Naive thymus-derived CD4-positive, alpha-beta T cell (primary cell): ENCODE measurements at regions not wholly inside any gene's neighbourhood (a gene's known extent, or its start where the extent isn't known, plus 50 kb on each side); places are given as distances from the start of the nearest gene placed in this dataset.

Experiments
- ATAC-seq: fragments of 150-1000 bp; cut with Tn5 transposase; 2 replicates; pipeline ENCODE4 v1.10.0; 2021; ENCODE audit warnings: mild to moderate bottlenecking, moderate library complexity
- CTCF ChIA-PET: fragments of 350-600 bp; sonication (Branson Sonifier 250); formaldehyde crosslinking; loops from one replicate; lab custom pipeline; 2021; ENCODE audit warnings: antibody characterized with exemption; lab: Charles Lee
- POLR2A ChIA-PET: fragments of 350-600 bp; sonication (Branson Sonifier 250); formaldehyde crosslinking; loops from one replicate; lab custom pipeline; 2021; ENCODE audit warnings: antibody characterized with exemption, inconsistent platforms; lab: Charles Lee
- DNase-seq, 9 donors: peaks; one replicate each; pipeline versions ENCODE4 v3.0.0 to v3.0.0-alpha.2; 2020 to 2022; ENCODE audit warnings: mixed read lengths in 1 of 9
- H3K27ac ChIP-seq: one replicate; pipeline ENCODE4 v1.7.0; 2013; ENCODE audit warnings: mild to moderate bottlenecking, low read depth, low read length, moderate library complexity
- H3K27me3 ChIP-seq, 2 donors: one replicate each; pipeline ENCODE4 v1.7.0; 2013; ENCODE audit warnings: low read length in 2 of 2, mild to moderate bottlenecking in 2 of 2, moderate library complexity in 2 of 2; ENCODE audit not compliant: control insufficient read depth in 2 of 2, insufficient read depth in 2 of 2
- H3K36me3 ChIP-seq, 3 experiments: 1 replicate in 2 of 3; 2 replicates in 1 of 3; pipeline ENCODE4 v1.7.0; 2013; ENCODE audit warnings: low read length in 3 of 3, mild to moderate bottlenecking in 3 of 3, moderate library complexity in 1 of 3; ENCODE audit not compliant: insufficient read depth in 3 of 3, control insufficient read depth in 2 of 3
- H3K4me1 ChIP-seq, 2 donors: one replicate each; pipeline ENCODE4 v1.7.0; 2013; ENCODE audit warnings: low read length in 2 of 2, mild to moderate bottlenecking in 2 of 2, moderate library complexity in 1 of 2; ENCODE audit not compliant: control insufficient read depth in 2 of 2, insufficient read depth in 2 of 2
- H3K4me3 ChIP-seq: 2 replicates; pipeline ENCODE4 v1.7.0; 2013; ENCODE audit warnings: mild to moderate bottlenecking, low read length
- H3K9me3 ChIP-seq, 3 experiments: 1 replicate in 2 of 3; 2 replicates in 1 of 3; pipeline ENCODE4 v1.7.0; 2013; ENCODE audit warnings: low read length in 3 of 3; ENCODE audit not compliant: control insufficient read depth in 2 of 3
- H3K27ac Mint-ChIP-seq, 9 donors: one replicate each; pipeline ENCODE4 v1.8.0; 2020 to 2022; ENCODE audit warnings: mixed read lengths in 9 of 9, mild to moderate bottlenecking in 8 of 9, moderate library complexity in 5 of 9, inconsistent platforms in 2 of 9
- H3K27me3 Mint-ChIP-seq, 5 donors: one replicate each; pipeline ENCODE4 v1.8.0; 2021 to 2022; ENCODE audit warnings: mixed read lengths in 5 of 5, mild to moderate bottlenecking in 1 of 5
- H3K36me3 Mint-ChIP-seq, 5 donors: one replicate each; pipeline ENCODE4 v1.8.0; 2020 to 2022; ENCODE audit warnings: mixed read lengths in 5 of 5, mild to moderate bottlenecking in 3 of 5, inconsistent platforms in 1 of 5
- H3K4me1 Mint-ChIP-seq, 7 donors: one replicate each; pipeline ENCODE4 v1.8.0; 2020 to 2022; ENCODE audit warnings: mixed read lengths in 7 of 7, mild to moderate bottlenecking in 3 of 7, inconsistent platforms in 1 of 7
- H3K4me3 Mint-ChIP-seq, 10 donors: one replicate each; pipeline ENCODE4 v1.8.0; 2020 to 2022; ENCODE audit warnings: mild to moderate bottlenecking in 10 of 10, mixed read lengths in 10 of 10, moderate library complexity in 6 of 10, inconsistent platforms in 2 of 10
- H3K9me3 Mint-ChIP-seq, 11 donors: one replicate each; pipeline ENCODE4 v1.8.0; 2020 to 2022; ENCODE audit warnings: mixed read lengths in 11 of 11, mild to moderate bottlenecking in 4 of 11, inconsistent platforms in 1 of 11, moderate library complexity in 1 of 11
- intact Hi-C, 2 donors: fragments of 100-400 bp; cut with micrococcal nuclease; formaldehyde crosslinking; loops; one replicate each; pipeline ENCODE4 v1.15.1; 2023

DNA sequence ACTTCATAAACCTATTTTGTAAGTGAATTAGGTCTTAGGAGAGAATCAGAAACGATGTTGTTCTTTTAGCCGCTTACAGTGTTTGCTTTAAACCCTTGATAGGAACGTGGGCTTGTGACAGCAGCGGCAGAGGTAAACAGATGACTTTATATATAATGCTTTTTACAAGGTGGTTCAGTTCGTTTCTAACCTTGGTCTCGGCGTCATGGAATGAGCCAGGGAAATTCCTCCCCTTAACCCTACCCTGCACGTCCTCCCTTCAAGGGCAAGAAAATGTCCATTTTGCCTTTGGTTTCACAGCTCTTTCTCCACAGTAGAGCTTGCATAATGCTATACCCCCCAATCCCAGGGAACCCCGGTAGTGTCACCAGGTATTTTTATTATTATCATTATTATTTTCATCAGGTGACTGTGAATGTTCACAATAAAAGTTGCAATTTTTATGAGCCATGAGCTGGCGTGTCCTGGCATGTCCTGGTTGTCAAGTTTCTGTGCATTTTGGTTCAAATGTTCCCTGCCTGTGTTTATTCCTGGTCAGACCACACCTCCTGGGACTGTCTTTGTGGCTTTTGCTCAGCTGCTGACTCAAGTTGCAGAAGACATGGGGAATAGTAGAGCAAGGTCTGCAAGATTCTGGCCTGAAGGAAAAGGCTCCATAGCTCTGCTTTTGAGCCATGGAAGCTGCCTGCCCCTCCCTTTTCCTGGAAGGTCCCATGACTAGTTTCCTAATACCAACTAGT lies 112.8 kb upstream of the BMP2 start:
- ATAC-seq, result no peak
- intact Hi-C loops, result no loop called here
- Histone ChIP-seq H3K36me3 (no peaks in the 10 kb centered on the region), H3K9me3 (no peaks in the 10 kb centered on the region), H3K27me3 (no peaks in the 10 kb centered on the region), H3K27ac (no peak overlapping the region), H3K4me3 (no peak overlapping the region), H3K4me1 (no peaks in the 10 kb centered on the region)
- H3K27me3 Mint-ChIP-seq, result no peaks in the 10 kb centered on the region
- H3K4me3 Mint-ChIP-seq, result no peak overlapping the region
- no peak overlapping the region for H3K27ac Mint-ChIP-seq
- ChIA-PET CTCF (no interaction called here), POLR2A (no interaction called here)
- no peaks in the 10 kb centered on the region for H3K4me1 Mint-ChIP-seq
- DNase-seq, result no peak
- peaks cover 0 to 19% (median 0%) of the 10 kb centered on the region in 11 donors for H3K9me3 Mint-ChIP-seq
- H3K36me3 Mint-ChIP-seq, result peaks cover 0 to 6% (median 0%) of the 10 kb centered on the region in 5 donors

DNA sequence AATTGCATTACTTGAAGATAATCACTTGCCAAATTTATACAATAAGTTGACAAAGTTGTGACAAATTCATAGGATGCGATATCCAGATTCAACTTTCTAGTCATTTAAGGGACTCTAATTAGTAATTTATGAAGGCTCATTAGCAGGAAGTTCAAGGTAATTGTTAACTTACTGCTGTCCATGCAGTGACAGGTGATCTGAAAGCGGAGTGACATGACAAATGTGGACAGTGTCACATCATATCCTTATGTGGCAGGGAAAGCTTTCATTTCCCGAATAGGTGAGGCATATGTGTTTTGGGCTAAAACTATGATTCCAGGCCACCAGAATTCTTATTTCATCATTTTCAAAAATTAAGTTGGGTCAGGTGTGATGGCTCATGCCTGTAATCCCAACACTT lies 115.9 kb upstream of the BMP2 start:
- no peak for ATAC-seq
- H3K4me1 ChIP-seq, result no peaks in the 10 kb centered on the region
- H3K4me1 Mint-ChIP-seq, result no peaks in the 10 kb centered on the region
- no peak overlapping the region for H3K4me3 Mint-ChIP-seq
- H3K27ac Mint-ChIP-seq, result no peak overlapping the region
- ChIA-PET POLR2A (no interaction called here), CTCF (no interaction called here)
- intact Hi-C loops, result no loop called here
- H3K36me3 Mint-ChIP-seq, result no peaks in the 10 kb centered on the region
- H3K27me3 ChIP-seq, result no peaks in the 10 kb centered on the region
- H3K27ac ChIP-seq, result no peak overlapping the region
- no peaks in the 10 kb centered on the region for H3K36me3 ChIP-seq
- H3K27me3 Mint-ChIP-seq, result no peaks in the 10 kb centered on the region
- DNase-seq, result no peak
- peaks cover 0 to 12% (median 4%) of the 10 kb centered on the region in 11 donors for H3K9me3 Mint-ChIP-seq
- peaks cover 0 to 2% (median 0%) of the 10 kb centered on the region in 3 experiments for H3K9me3 ChIP-seq
- no peak overlapping the region for H3K4me3 ChIP-seq

DNA sequence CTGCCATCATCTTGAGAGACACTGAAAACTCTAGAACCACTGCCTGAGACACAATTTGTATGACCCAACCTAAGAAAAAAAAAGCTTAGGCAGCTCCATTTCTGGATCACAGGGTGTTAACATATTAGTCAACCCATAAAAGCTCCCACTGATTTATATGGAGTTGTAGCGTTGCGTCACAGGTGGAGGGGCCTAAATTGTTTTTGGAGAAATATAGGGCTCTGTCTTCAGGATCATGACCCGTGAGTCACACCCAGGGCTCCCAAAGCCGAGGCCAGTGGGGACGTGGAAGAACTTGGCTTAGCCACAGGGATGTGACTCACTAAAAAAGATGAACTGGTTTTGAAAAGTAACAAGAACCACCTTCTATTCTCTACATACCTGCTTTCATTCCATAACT lies 116.5 kb upstream of the BMP2 start:
- no peak overlapping the region for H3K27ac ChIP-seq
- H3K36me3 ChIP-seq, result no peaks in the 10 kb centered on the region
- no peak for ATAC-seq
- H3K9me3 ChIP-seq, result peaks cover 0 to 2% (median 0%) of the 10 kb centered on the region in 3 experiments
- Mint-ChIP-seq H3K36me3 (no peaks in the 10 kb centered on the region), H3K4me3 (no peak overlapping the region), H3K9me3 (peaks cover 0 to 12% (median 4%) of the 10 kb centered on the region in 11 donors), H3K4me1 (no peaks in the 10 kb centered on the region), H3K27ac (no peak overlapping the region), H3K27me3 (no peaks in the 10 kb centered on the region)
- no peaks in the 10 kb centered on the region for H3K27me3 ChIP-seq
- intact Hi-C loops, result no loop called here
- ChIA-PET CTCF (no interaction called here), POLR2A (no interaction called here)
- H3K4me1 ChIP-seq, result no peaks in the 10 kb centered on the region
- DNase-seq, result no peak
- no peak overlapping the region for H3K4me3 ChIP-seq

DNA sequence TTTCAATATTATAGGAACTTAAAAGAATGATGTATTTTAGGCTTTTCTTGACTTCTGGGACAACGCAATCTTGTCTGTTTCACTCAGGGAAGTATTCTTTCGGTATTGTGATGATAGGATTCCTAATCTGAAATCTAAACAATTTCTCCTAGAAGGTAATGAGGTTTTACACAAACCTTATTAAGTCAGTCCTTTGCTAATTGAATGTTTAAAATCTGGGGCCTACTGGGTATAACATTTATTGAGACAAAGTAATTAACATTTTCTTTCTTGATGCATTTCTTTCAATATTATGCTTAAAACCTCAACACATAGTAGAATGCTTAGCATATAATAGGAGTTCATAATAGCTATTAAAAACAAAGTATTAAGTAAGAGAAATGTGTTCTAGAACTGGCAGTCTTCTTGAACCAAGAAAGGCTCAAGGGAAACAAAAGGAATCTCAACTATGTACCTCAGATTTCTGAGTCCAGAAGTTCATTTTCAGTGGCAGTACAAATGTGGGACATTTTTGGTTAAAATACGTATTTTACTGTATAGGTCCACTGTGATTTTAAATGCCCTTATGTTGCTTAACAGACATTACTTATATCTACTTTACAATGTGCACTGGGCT lies 121.4 kb upstream of the BMP2 start:
- Histone ChIP-seq H3K4me1 (no peaks in the 10 kb centered on the region), H3K27me3 (no peaks in the 10 kb centered on the region), H3K9me3 (peaks cover 0 to 2% (median 0%) of the 10 kb centered on the region in 3 experiments), H3K36me3 (no peaks in the 10 kb centered on the region), H3K27ac (no peak overlapping the region), H3K4me3 (no peak overlapping the region)
- Mint-ChIP-seq H3K4me1 (no peaks in the 10 kb centered on the region), H3K36me3 (no peaks in the 10 kb centered on the region), H3K9me3 (peaks cover 0 to 11% (median 0%) of the 10 kb centered on the region in 11 donors), H3K27ac (no peak overlapping the region), H3K4me3 (no peak overlapping the region), H3K27me3 (no peaks in the 10 kb centered on the region)
- intact Hi-C loops, result no loop called here
- POLR2A ChIA-PET, result no interaction called here
- DNase-seq, result no peak
- CTCF ChIA-PET, result no interaction called here
- no peak for ATAC-seq

DNA sequence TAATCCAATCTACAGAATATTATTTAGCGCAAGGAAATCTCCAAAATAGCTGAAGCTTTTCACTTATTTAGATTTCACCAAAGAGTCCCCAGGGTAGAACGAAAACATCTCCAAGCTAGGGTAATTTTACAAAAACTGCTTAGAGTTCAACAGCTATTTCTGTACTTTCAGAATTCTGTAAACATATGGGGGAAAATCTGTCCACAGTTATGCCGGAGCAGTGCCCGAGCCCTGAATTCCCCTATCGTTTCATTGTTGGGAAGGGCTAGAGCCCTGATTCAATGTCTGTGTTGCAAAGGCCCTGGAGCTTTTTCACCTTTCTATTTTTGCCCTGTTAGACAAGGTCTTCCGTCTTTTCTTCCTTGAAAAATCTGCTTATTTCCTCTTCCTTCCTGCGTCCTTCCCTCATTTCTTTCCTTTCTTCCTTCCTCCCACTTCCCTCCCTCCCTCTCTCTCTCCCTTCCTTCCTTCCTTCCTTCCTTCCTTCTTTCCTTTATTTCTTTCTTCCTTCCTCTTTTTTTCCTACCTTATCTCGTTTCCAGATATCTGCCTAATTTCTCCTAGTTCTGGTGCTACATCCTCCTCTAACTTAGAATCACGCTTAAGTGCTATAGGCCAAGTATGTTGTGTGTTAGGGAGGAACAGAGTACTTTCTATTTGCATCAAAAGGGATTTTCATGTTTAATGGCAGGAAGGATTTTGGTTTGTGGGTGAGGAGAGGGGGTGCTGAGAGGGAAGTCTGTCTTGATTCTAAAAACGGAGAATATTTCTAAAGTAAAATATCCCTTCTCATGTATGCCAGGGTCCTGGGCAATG lies 122.5 kb upstream of the BMP2 start:
- no peak overlapping the region for H3K4me3 Mint-ChIP-seq
- no peaks in the 10 kb centered on the region for H3K4me1 Mint-ChIP-seq
- Histone ChIP-seq H3K27me3 (no peaks in the 10 kb centered on the region), H3K27ac (no peak overlapping the region), H3K4me3 (no peak overlapping the region), H3K36me3 (no peaks in the 10 kb centered on the region), H3K4me1 (no peaks in the 10 kb centered on the region), H3K9me3 (peaks cover 0 to 2% (median 0%) of the 10 kb centered on the region in 3 experiments)
- ChIA-PET POLR2A (no interaction called here), CTCF (no interaction called here)
- H3K36me3 Mint-ChIP-seq, result no peaks in the 10 kb centered on the region
- no peak overlapping the region for H3K27ac Mint-ChIP-seq
- peaks cover 0 to 19% (median 4%) of the 10 kb centered on the region in 11 donors for H3K9me3 Mint-ChIP-seq
- ATAC-seq (no peak), DNase-seq (no peak)
- peaks cover 0 to 4% (median 0%) of the 10 kb centered on the region in 5 donors for H3K27me3 Mint-ChIP-seq
- intact Hi-C loops, result no loop called here

DNA sequence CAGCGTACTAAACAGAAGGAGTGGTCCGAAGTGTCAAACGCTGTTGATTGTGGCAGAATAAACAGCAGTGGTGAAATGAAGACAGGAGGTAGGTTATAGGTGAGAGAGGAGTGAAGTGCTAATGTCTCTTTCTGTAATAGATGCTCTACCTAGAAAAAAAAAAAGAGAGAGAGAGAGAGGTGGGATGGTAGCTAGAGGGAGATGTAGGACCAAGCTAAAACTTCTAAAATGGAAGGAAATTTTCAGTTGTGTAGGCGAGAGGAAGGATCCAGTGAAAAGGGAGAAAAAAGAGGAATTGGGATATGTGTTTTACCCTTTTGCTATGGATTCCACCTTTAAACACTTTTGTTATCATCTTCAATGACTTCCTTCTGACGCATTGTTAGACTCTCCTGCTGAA lies 126.5 kb upstream of the BMP2 start:
- no peaks in the 10 kb centered on the region for H3K36me3 Mint-ChIP-seq
- no peaks in the 10 kb centered on the region for H3K4me1 ChIP-seq
- peaks cover 0 to 16% (median 7%) of the 10 kb centered on the region in 11 donors for H3K9me3 Mint-ChIP-seq
- H3K27me3 Mint-ChIP-seq, result peaks cover 0 to 4% (median 0%) of the 10 kb centered on the region in 5 donors
- H3K4me1 Mint-ChIP-seq, result no peaks in the 10 kb centered on the region
- H3K4me3 ChIP-seq, result no peak overlapping the region
- no peaks in the 10 kb centered on the region for H3K27me3 ChIP-seq
- H3K9me3 ChIP-seq, result no peaks in the 10 kb centered on the region
- CTCF ChIA-PET, result no interaction called here
- POLR2A ChIA-PET, result no interaction called here
- H3K36me3 ChIP-seq, result no peaks in the 10 kb centered on the region
- intact Hi-C loops, result no loop called here
- H3K27ac ChIP-seq, result no peak overlapping the region
- H3K27ac Mint-ChIP-seq, result no peak overlapping the region
- no peak for DNase-seq
- ATAC-seq, result no peak
- H3K4me3 Mint-ChIP-seq, result no peak overlapping the region
